Heart left ventricle (tissue), 16 donors: ENCODE measurements at regions not wholly inside any gene's neighbourhood (a gene's known extent, or its start where the extent isn't known, plus 50 kb on each side); places are given as distances from the start of the nearest gene placed in this dataset.
"Not testable (repeated sequence)": the region's sequence is repeated elsewhere in the genome, so short reads cannot be mapped to it uniquely, and the experiment has no call there.

ENCODE experiments used
- ATAC-seq, 4 donors: fragments of 200-7000 bp; cut with Tn5 transposase; one replicate each; pipeline ENCODE4 v1.9.1; 2020 to 2022; ENCODE audit warnings: moderate library complexity in 4 of 4, mild to moderate bottlenecking in 3 of 4, moderate number of reproducible peaks in 1 of 4
- DNase-seq, 5 donors: peaks; one replicate each; pipeline ENCODE4 v3.0.0-alpha.2; 2020
- H3K27ac ChIP-seq, 12 donors: fragments of 200-600 bp; sonication (generic) in 4 of 12; one replicate each; pipeline versions ENCODE4 v1.5.0 to v1.8.0; 2016 to 2022; ENCODE audit warnings: mild to moderate bottlenecking in 2 of 12
- H3K27me3 ChIP-seq, 9 donors: fragments of 200-600 bp; sonication (generic) in 2 of 9; one replicate each; pipeline versions ENCODE4 v1.5.1 to v1.8.0; 2016 to 2022; ENCODE audit warnings: mild to moderate bottlenecking in 3 of 9
- H3K36me3 ChIP-seq, 9 donors: fragments of 200-600 bp; sonication (generic) in 2 of 9; one replicate each; pipeline versions ENCODE4 v1.5.0 to v1.8.0; 2018 to 2022; ENCODE audit warnings: mild to moderate bottlenecking in 2 of 9
- H3K4me1 ChIP-seq, 12 donors: fragments of 200-600 bp; sonication (generic) in 4 of 12; one replicate each; pipeline versions ENCODE4 v1.5.0 to v1.8.0; 2016 to 2022; ENCODE audit warnings: mild to moderate bottlenecking in 3 of 12
- H3K4me3 ChIP-seq, 12 donors: fragments of 200-600 bp; sonication (generic) in 4 of 12; one replicate each; pipeline versions ENCODE4 v1.5.0 to v1.8.0; 2017 to 2022; ENCODE audit warnings: mild to moderate bottlenecking in 9 of 12, moderate library complexity in 4 of 12
- H3K9me3 ChIP-seq, 12 donors: fragments of 200-600 bp; sonication (generic) in 4 of 12; one replicate each; pipeline versions ENCODE4 v1.5.0 to v1.8.0; 2016 to 2022; ENCODE audit warnings: mild to moderate bottlenecking in 1 of 12
- CTCF ChIP-seq, 12 donors: fragments of 200-600 bp; sonication (generic) in 4 of 12; IDR thresholded peaks; one replicate each; pipeline versions ENCODE4 v1.5.0 to v1.8.0; 2018 to 2022; ENCODE audit warnings: antibody characterized with exemption in 12 of 12, mild to moderate bottlenecking in 5 of 12
- POLR2A ChIP-seq, 2 donors: fragments of 450-650 bp; IDR thresholded peaks; one replicate each; pipeline ENCODE4 v1.6.1; 2017; ENCODE audit warnings: antibody characterized with exemption in 2 of 2, mild to moderate bottlenecking in 2 of 2, moderate library complexity in 2 of 2
- WGBS, 4 donors: extraction: QIAGEN DNeasy Blood & Tissue Kit in 2 of 4; methylation state at CpG; one replicate each; pipeline versions ENCODE4 v1.1.5 to v1.1.7; 2013 to 2018; 5-methylcytosine and 5-hydroxymethylcytosine counted together
- intact Hi-C, 10 donors: fragments of 100-400 bp; cut with DNase I; formaldehyde crosslinking; loops; one replicate each; pipeline versions ENCODE4 v1.11.1 to v1.14.2; 2022
- donor health status: ischemic (EF 13 %, LVEDD 7.1; RV severe dilation, severe dysfunction).
- donor health status: healthy with polysubstance abuse.
- donor health status: DM: no; HTN: yes; CAD: no.
- donor health status: DM: no; HTN: no; CAD: no.
- donor health status: ischemic (EF 25% LVEDD 6.9; RV normal size, moderate dysfunction).
- donor health status: ischemic (EF 25% LVEDD 5.7; RV mildly dilated, moderate dysfunction).
- donor health status: healthy.
- donor health status: DM: yes; HTN: yes; CAD: no.
- donor health status: ischemic (EF 35%, LVEDD 5.7; RV mildly dilated, moderate dysfunction).
- donor health status: nonischemic (EF 11% LVEDD 7.7; RV severe dilation, severe dysfunction).
- donor health status: DM: yes; HTN: yes; CAD: no.
- donor health status: PGD.
- donor health status: ischemic (EF 29% LVEDD 5.4; RV normal size, mild dysfunction).
- donor health status: nonischemic (EF 23%, LVEDD 6.1; RV moderate dilation, normal function).

DNA sequence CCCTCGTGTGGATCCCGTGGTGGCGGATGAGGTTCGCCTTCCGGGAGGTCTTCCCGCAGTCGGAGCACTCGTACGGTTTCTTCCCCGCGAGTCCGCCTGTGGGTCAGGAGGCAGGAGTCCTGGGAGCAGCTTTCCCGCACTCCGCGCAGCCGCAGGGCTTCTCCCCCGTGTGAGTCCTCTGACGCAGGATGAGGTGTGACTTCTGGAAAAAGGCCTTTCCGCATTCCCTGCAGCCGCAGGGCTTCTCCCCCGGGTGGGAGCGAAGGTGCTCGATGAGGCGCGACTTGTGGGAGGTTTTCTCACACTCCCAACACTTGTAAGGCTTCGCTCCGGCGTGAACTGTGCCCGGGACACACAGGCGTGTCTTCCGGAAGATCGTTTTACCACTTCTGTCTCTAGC, 68.8 kb upstream of the WIPI2 start:
- DNase-seq, H3K4me1 ChIP-seq, intact Hi-C loops, ATAC-seq, H3K36me3 ChIP-seq, H3K9me3 ChIP-seq, H3K4me3 ChIP-seq, H3K27ac ChIP-seq: not testable (repeated sequence)
- peaks cover 0 to 12% (median 0%) of the 10 kb centered on the region in 9 donors for H3K27me3 ChIP-seq
- 84 to 89% (median 87%) methylated on average over 13 to 25 of the region's 32 CpGs for WGBS, 4 donors

DNA sequence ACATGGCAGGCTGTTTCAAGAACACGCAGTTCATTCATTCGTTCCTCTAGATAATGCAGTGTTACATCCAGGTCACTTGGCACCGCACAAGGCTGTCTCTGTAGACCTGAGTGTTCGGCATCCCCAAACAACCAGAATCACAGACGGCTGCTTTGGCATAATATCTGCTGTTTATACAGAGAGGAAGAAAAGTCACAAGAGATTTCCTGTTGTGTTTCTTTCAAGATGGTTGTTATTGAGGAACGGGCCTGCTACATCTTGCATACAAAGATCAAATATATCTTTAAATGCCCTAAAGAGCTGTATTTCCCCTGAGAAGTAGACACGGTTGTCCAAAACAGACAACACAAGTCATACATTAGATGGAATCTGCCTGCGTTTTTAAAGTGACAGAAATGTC, 58.8 kb upstream of the WIPI2 start:
- DNase-seq, H3K27ac ChIP-seq, H3K4me1 ChIP-seq, H3K9me3 ChIP-seq, H3K36me3 ChIP-seq, H3K27me3 ChIP-seq, H3K4me3 ChIP-seq, ATAC-seq, intact Hi-C loops: not testable (repeated sequence)
- 47 to 52% (median 51%) methylated on average over 5 to 8 of the region's 8 CpGs for WGBS, 4 donors

DNA sequence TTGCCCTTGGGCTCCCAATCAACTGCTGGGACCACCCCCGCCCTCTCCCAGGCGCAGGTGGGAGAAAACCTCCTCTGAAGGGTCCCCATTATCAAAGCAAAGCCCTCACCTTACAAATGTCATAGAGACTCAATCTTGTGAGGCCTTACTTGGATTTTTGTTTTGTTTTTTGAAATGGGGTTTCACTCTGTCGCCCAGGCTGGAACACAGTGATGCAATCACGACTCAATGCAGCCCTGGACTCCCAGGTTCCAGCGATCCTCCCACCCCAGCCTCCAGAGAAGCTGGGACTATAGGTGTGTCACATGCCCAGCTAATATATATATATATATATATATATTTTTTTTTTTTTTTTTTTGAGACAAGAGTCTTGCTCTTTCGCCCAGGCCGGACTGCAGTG, 57.5 kb upstream of the WIPI2 start:
- 69 to 91% (median 76%) methylated on average over 7 of the region's 7 CpGs for WGBS, 4 donors
- ATAC-seq: no peak
- DNase-seq: no peak
- Histone ChIP-seq H3K4me3 (no peak overlapping the region), H3K9me3 (no peaks in the 10 kb centered on the region), H3K27ac (no peak overlapping the region), H3K36me3 (no peaks in the 10 kb centered on the region), H3K27me3 (peaks cover 0 to 4% (median 0%) of the 10 kb centered on the region in 9 donors), H3K4me1 (no peaks in the 10 kb centered on the region)
- TF ChIP-seq CTCF (IDR thresholded peaks at IDR 0.05) (no peak), POLR2A (IDR thresholded peaks at IDR 0.05) (no peak)
- intact Hi-C loops: no loop called here

DNA sequence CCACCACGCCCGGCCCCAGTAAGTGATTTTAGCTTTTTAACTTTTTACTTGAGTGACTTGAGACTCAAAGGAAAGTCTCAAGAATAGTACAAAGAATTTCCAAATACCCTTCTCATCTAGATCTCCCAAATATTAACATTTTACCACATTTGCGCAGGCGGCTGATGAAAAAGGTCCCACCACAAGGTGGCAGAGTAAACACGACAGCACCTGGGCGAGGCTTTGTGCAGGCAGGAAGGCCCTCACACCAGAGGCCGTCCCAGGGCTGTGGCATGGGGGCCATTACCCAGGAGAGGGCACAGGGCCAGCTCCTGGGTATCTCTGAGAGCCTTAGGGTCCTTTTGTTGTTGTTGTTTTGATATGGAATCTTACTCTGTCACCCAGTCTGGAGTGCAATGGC, 50.0 kb upstream of the WIPI2 start:
- Histone ChIP-seq H3K27me3 (peaks cover 0 to 13% (median 0%) of the 10 kb centered on the region in 9 donors), H3K4me1 (no peaks in the 10 kb centered on the region), H3K36me3 (no peaks in the 10 kb centered on the region), H3K4me3 (no peak overlapping the region), H3K9me3 (no peaks in the 10 kb centered on the region), H3K27ac (no peak overlapping the region)
- TF ChIP-seq CTCF (IDR thresholded peaks at IDR 0.05) (peak in 10 of 12 donors; percentile 18 to 47 (median 35)), POLR2A (IDR thresholded peaks at IDR 0.05) (no peak)
- peak in 2 of 4 donors; percentile 45 to 52 for ATAC-seq
- intact Hi-C loops: loop anchor here in 2 of 10 donors (5.0 kb wide), 1 partner anchor 312 kb away; no protein-coding TSS in a partner anchor
- 48 to 67% (median 53%) methylated on average over 6 to 7 of the region's 7 CpGs for WGBS, 4 donors
- no peak for DNase-seq
